Retinal pigment epithelial cell (primary cell): ENCODE measurements at regions not wholly inside any gene's neighbourhood (a gene's known extent, or its start where the extent isn't known, plus 50 kb on each side); places are given as distances from the start of the nearest gene placed in this dataset.

Experiments used
- DNase-seq: peaks from one replicate; pipeline ENCODE4 v3.0.0-alpha.2; 2010; ENCODE audit warnings: low read depth
- H3K4me3 ChIP-seq: 2 replicates; pipeline ENCODE4 v1.5.1; 2011; ENCODE audit warnings: mild to moderate bottlenecking, low read length, control low read depth, moderate library complexity
- TF ChIP-seq, protein P1 (sequence below): conservative IDR thresholded peaks from 2 replicates; pipeline ENCODE4 v1.5.1; 2011; ENCODE audit warnings: low read depth, low read length, control low read depth, inconsistent platforms

DNA sequence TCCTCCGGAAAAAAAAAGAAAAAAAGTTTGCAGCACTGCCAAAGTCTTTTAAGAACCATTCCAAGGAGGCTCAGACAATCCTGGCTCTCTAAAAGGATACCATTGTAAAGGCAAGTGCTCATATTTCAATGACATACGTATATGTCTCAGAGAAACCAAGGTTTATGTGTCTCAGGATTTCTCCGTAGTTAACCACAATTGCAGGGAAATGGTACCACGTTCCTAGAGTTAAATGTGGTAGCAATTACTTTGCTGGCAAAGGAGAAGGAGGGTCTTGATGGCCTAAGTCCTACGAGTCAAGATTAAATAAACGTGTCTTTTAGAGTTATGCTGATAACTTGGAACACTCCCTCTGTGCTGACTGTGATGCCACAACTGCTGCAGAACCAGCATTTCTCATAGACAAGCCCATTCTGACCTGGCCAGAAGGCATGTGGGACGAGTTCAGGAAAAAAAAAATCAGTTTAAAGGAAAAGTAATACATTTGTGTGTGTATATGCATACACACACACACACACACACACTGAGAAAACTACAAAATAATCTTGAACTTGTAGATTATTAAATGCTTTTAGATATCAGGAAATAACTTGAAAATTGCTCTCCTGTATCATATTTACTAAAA, 245.9 kb downstream of the FGFR2 start:
- DNase-seq: no peak
- TF ChIP-seq, protein P1, sequence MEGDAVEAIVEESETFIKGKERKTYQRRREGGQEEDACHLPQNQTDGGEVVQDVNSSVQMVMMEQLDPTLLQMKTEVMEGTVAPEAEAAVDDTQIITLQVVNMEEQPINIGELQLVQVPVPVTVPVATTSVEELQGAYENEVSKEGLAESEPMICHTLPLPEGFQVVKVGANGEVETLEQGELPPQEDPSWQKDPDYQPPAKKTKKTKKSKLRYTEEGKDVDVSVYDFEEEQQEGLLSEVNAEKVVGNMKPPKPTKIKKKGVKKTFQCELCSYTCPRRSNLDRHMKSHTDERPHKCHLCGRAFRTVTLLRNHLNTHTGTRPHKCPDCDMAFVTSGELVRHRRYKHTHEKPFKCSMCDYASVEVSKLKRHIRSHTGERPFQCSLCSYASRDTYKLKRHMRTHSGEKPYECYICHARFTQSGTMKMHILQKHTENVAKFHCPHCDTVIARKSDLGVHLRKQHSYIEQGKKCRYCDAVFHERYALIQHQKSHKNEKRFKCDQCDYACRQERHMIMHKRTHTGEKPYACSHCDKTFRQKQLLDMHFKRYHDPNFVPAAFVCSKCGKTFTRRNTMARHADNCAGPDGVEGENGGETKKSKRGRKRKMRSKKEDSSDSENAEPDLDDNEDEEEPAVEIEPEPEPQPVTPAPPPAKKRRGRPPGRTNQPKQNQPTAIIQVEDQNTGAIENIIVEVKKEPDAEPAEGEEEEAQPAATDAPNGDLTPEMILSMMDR: no peak
- H3K4me3 ChIP-seq: no peak overlapping the region

DNA sequence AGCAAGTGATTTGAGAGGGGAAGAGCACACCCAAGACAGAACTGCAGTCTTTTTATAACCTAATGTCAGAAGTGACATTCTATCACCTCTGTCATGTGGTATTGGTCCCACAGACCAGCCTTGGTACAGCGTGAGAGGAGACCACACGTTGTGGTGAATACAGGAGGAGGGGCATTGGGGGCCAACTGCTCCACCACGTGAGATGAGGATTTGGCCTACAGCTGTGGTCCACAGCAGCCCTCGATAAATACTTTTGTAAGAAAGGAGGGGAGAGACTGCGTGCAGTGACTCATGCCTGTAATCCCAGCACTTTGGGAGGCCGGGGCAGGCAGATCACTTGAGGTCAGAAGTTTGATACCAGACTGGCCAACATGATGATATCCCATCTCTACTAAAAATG, 243.1 kb downstream of the FGFR2 start:
- TF ChIP-seq, protein P1: no peak
- H3K4me3 ChIP-seq: no peak overlapping the region
- DNase-seq: no peak

GRCh38 chr10:121356183-121356582, 242.1 kb downstream of the FGFR2 start:
- TF ChIP-seq, protein P1: no peak
- no peak for DNase-seq
- no peak overlapping the region for H3K4me3 ChIP-seq

DNA sequence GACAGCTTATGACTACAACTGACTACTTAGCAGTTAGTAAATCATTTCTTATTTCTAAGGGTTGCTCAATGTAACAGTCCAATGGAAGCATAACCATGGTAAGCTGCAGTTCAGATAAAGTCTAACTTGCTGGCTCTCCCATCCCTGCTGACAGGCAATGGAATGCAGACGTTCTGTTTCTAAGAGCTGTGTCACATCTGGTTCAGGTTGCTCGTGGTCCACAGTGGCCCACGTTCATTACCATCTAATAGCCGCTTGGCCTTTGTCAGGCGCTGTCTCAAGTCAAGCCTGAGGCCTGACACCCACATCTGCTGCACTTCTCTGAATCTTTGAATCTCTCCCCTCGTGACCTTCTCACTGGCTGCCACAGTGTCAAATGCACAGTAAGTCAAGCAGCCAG, 240.8 kb downstream of the FGFR2 start:
- DNase-seq: no peak
- no peak overlapping the region for H3K4me3 ChIP-seq
- TF ChIP-seq, protein P1: no peak

DNA sequence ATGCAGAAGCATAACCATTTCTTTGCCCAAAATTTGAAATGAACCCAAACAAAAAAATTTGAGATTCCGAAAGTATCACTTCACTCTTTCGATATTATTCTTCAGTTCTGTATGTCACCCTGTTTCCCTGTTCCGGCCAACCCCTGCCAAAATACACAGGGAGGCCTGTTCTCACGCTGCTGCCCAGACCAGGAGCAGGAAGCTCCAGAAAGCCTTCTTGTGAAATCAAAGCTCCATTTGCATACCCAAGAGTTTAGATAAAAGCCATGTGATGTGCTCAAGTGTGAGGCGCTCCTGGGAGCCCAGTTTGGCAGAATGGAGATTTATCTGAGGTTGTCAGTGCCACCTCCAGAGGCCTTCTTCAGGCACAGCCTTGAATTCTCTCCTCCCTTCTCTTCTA, 236.2 kb downstream of the FGFR2 start:
- TF ChIP-seq, protein P1: no peak
- DNase-seq: no peak
- H3K4me3 ChIP-seq: no peak overlapping the region

DNA sequence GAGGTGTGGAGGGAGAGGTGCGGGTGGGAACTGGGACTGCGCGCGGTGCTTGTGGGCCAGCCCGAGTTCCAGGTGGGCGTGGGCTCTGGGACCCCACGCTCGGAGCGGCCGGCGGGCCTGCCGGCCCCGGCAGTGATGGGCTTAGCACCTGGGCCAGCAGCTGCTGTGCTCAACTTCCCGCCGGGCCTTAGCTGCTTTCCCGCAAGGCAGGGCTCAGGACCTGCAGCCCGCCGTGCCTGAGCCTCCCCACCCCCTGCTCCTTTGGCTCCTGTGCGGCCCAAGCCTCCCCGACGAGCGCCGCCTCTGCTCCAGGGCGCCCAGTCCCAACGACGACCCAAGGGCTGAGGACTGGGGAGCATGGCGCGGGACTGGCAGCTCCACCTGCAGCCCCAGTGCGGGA, 232.7 kb downstream of the FGFR2 start:
- TF ChIP-seq, protein P1: no peak
- DNase-seq: no peak
- H3K4me3 ChIP-seq: no peak overlapping the region

GRCh38 chr10:121368347-121369025, 229.8 kb downstream of the FGFR2 start:
- no peak overlapping the region for H3K4me3 ChIP-seq
- DNase-seq: no peak
- TF ChIP-seq, protein P1: no peak
